Neural progenitor cell (in vitro differentiated cells): ENCODE measurements at regions not wholly inside any gene's neighbourhood (a gene's known extent, or its start where the extent isn't known, plus 50 kb on each side); places are given as distances from the start of the nearest gene placed in this dataset.

Experiments
- DNase-seq: peaks from one replicate; pipeline ENCODE4 v3.0.0-alpha.2; 2016; ENCODE audit warnings: low spot score
- H2AFZ ChIP-seq: fragments of 200-600 bp; sonication (generic); replicated peaks from 2 replicates; pipeline ENCODE4 v1.6.1; 2016; ENCODE audit warnings: antibody characterized with exemption
- H3F3A ChIP-seq: fragments of 200-600 bp; sonication (generic); 2 replicates; pipeline ENCODE4 v1.6.1; 2016; ENCODE audit warnings: antibody characterized with exemption, low read depth
- H3K27ac ChIP-seq: fragments of 200-600 bp; sonication (generic); 2 replicates; pipeline ENCODE4 v1.5.1; 2016; ENCODE audit warnings: mild to moderate bottlenecking
- H3K27me3 ChIP-seq: fragments of 200-600 bp; sonication (generic); 2 replicates; pipeline ENCODE4 v1.6.1; 2016; ENCODE audit warnings: mild to moderate bottlenecking, moderate library complexity
- H3K36me3 ChIP-seq: fragments of 200-600 bp; sonication (generic); 2 replicates; pipeline ENCODE4 v1.5.1; 2016
- H3K4me1 ChIP-seq: fragments of 200-600 bp; sonication (generic); 2 replicates; pipeline ENCODE4 v1.6.1; 2016; ENCODE audit warnings: mixed run types
- H3K4me2 ChIP-seq: fragments of 200-600 bp; sonication (generic); 2 replicates; pipeline ENCODE4 v1.6.1; 2016
- H3K4me3 ChIP-seq: fragments of 200-600 bp; sonication (generic); 2 replicates; pipeline ENCODE4 v1.5.1; 2016
- H3K79me2 ChIP-seq: fragments of 200-600 bp; sonication (generic); 2 replicates; pipeline ENCODE4 v1.6.1; 2016; ENCODE audit warnings: low read depth
- H3K9ac ChIP-seq: fragments of 200-600 bp; sonication (generic); 2 replicates; pipeline ENCODE4 v1.6.1; 2016
- H3K9me3 ChIP-seq: fragments of 200-600 bp; sonication (generic); 2 replicates; pipeline ENCODE4 v1.5.1; 2016; ENCODE audit warnings: low read depth
- H4K20me1 ChIP-seq: fragments of 200-600 bp; sonication (generic); 2 replicates; pipeline ENCODE4 v1.6.1; 2016; ENCODE audit warnings: low read depth
- H3K27ac Mint-ChIP-seq: 3 replicates; pipeline ENCODE4 v1.8.0; 2021; ENCODE audit warnings: mixed read lengths
- H3K27me3 Mint-ChIP-seq: 2 replicates; pipeline ENCODE4 v1.8.0; 2022; ENCODE audit warnings: low read depth, mild to moderate bottlenecking, inconsistent platforms, moderate library complexity, mixed read lengths; ENCODE audit not compliant: insufficient read depth
- H3K36me3 Mint-ChIP-seq: 3 replicates; pipeline ENCODE4 v1.8.0; 2021; ENCODE audit warnings: mixed read lengths
- H3K4me1 Mint-ChIP-seq: 3 replicates; pipeline ENCODE4 v1.8.0; 2021; ENCODE audit warnings: mixed read lengths
- H3K4me3 Mint-ChIP-seq: 3 replicates; pipeline ENCODE4 v1.8.0; 2021; ENCODE audit warnings: mild to moderate bottlenecking, moderate library complexity, mixed read lengths
- H3K9me3 Mint-ChIP-seq: 3 replicates; pipeline ENCODE4 v1.8.0; 2020; ENCODE audit warnings: mixed read lengths
- EZH2 ChIP-seq: fragments of 200-600 bp; sonication (generic); IDR thresholded peaks from 2 replicates; pipeline ENCODE4 v1.6.1; 2017; ENCODE audit warnings: antibody characterized with exemption, mild to moderate bottlenecking, moderate library complexity
- EZH2phosphoT487 ChIP-seq: fragments of 200-600 bp; sonication (generic); IDR thresholded peaks from 2 replicates; pipeline ENCODE4 v1.6.1; 2017; ENCODE audit warnings: antibody characterized with exemption
- TF ChIP-seq, protein P1 (sequence below): fragments of 200-600 bp; sonication (generic); IDR thresholded peaks from 2 replicates; pipeline ENCODE4 v1.5.1; 2017; ENCODE audit warnings: antibody characterized with exemption, mild to moderate bottlenecking

GRCh38 chr17:70796757-70797156 lies 627.4 kb downstream of the KCNJ2 start:
- Histone ChIP-seq H3K79me2 (no peaks in the 10 kb centered on the region), H3F3A (no peaks in the 10 kb centered on the region), H3K9ac (no peak overlapping the region), H4K20me1 (no peaks in the 10 kb centered on the region), H2AFZ (no peak overlapping the region), H3K4me1 (no peaks in the 10 kb centered on the region), H3K4me3 (no peak overlapping the region), H3K27ac (no peak overlapping the region), H3K9me3 (no peaks in the 10 kb centered on the region), H3K27me3 (no peaks in the 10 kb centered on the region), H3K36me3 (no peaks in the 10 kb centered on the region), H3K4me2 (no peak overlapping the region)
- Mint-ChIP-seq H3K9me3 (peaks cover 2% of the 10 kb centered on the region), H3K27ac (no peak overlapping the region), H3K4me3 (no peak overlapping the region), H3K4me1 (no peaks in the 10 kb centered on the region), H3K27me3 (peaks cover 2% of the 10 kb centered on the region), H3K36me3 (no peaks in the 10 kb centered on the region)
- TF ChIP-seq EZH2phosphoT487 (no peak), EZH2 (no peak)
- TF ChIP-seq, protein P1, sequence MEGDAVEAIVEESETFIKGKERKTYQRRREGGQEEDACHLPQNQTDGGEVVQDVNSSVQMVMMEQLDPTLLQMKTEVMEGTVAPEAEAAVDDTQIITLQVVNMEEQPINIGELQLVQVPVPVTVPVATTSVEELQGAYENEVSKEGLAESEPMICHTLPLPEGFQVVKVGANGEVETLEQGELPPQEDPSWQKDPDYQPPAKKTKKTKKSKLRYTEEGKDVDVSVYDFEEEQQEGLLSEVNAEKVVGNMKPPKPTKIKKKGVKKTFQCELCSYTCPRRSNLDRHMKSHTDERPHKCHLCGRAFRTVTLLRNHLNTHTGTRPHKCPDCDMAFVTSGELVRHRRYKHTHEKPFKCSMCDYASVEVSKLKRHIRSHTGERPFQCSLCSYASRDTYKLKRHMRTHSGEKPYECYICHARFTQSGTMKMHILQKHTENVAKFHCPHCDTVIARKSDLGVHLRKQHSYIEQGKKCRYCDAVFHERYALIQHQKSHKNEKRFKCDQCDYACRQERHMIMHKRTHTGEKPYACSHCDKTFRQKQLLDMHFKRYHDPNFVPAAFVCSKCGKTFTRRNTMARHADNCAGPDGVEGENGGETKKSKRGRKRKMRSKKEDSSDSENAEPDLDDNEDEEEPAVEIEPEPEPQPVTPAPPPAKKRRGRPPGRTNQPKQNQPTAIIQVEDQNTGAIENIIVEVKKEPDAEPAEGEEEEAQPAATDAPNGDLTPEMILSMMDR: no peak
- no peak for DNase-seq

- Histone ChIP-seq H4K20me1 (no peaks in the 10 kb centered on the region), H3K4me2 (no peak overlapping the region), H3K27me3 (no peaks in the 10 kb centered on the region), H3K79me2 (no peaks in the 10 kb centered on the region), H3K4me3 (no peak overlapping the region), H3K4me1 (no peaks in the 10 kb centered on the region), H3K36me3 (no peaks in the 10 kb centered on the region), H3K9me3 (no peaks in the 10 kb centered on the region), H3K9ac (no peak overlapping the region), H2AFZ (no peak overlapping the region), H3K27ac (no peak overlapping the region), H3F3A (no peaks in the 10 kb centered on the region)
- Mint-ChIP-seq H3K27ac (no peak overlapping the region), H3K4me3 (no peak overlapping the region), H3K9me3 (peaks cover 2% of the 10 kb centered on the region), H3K4me1 (no peaks in the 10 kb centered on the region), H3K36me3 (no peaks in the 10 kb centered on the region), H3K27me3 (peaks cover 2% of the 10 kb centered on the region)
- no peak for DNase-seq
- TF ChIP-seq, protein P1: no peak
- no peak for TF ChIP-seq EZH2
- no peak for TF ChIP-seq EZH2phosphoT487
Observed at GRCh38 chr17:70797166-70797565, 627.8 kb downstream of the KCNJ2 start.

DNA sequence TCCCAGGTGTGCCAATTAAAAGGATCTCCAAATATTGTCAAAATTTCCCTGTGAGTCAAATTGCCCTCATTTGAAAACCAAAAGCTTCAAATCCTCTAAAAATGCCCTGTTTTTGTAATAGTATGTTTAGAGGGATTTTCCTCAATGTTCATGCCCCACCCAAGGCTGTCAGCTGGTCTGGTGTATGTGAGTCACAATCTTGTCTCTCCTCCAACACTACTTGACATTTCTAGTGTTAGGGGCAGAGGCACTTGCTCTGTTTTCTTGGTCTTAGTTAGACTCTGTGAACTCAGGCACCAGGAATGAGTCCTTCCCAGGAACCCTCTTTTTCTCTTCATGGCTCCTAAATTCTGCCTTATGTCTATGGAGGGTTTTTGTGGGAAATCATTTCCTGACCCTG lies 634.8 kb downstream of the KCNJ2 start:
- Histone ChIP-seq H3K9me3 (no peaks in the 10 kb centered on the region), H2AFZ (no peak overlapping the region), H3K27me3 (no peaks in the 10 kb centered on the region), H3K4me1 (no peaks in the 10 kb centered on the region), H3K27ac (no peak overlapping the region), H3K4me2 (no peak overlapping the region), H3K79me2 (no peaks in the 10 kb centered on the region), H3K36me3 (no peaks in the 10 kb centered on the region), H3K4me3 (no peak overlapping the region), H3K9ac (no peak overlapping the region), H4K20me1 (no peaks in the 10 kb centered on the region), H3F3A (no peaks in the 10 kb centered on the region)
- Mint-ChIP-seq H3K9me3 (peaks cover 13% of the 10 kb centered on the region), H3K4me1 (no peaks in the 10 kb centered on the region), H3K27me3 (no peaks in the 10 kb centered on the region), H3K36me3 (no peaks in the 10 kb centered on the region), H3K4me3 (no peak overlapping the region), H3K27ac (no peak overlapping the region)
- DNase-seq: no peak
- TF ChIP-seq, protein P1: no peak
- no peak for TF ChIP-seq EZH2

- Mint-ChIP-seq H3K4me3 (no peak overlapping the region), H3K4me1 (no peaks in the 10 kb centered on the region), H3K36me3 (no peaks in the 10 kb centered on the region), H3K9me3 (peaks cover 7% of the 10 kb centered on the region), H3K27ac (no peak overlapping the region), H3K27me3 (no peaks in the 10 kb centered on the region)
- no peak overlapping the region for H3K4me2 ChIP-seq
- no peaks in the 10 kb centered on the region for H3F3A ChIP-seq
- no peaks in the 10 kb centered on the region for H3K27me3 ChIP-seq
- no peak overlapping the region for H2AFZ ChIP-seq
- no peak overlapping the region for H3K9ac ChIP-seq
- H3K9me3 ChIP-seq: no peaks in the 10 kb centered on the region
- no peaks in the 10 kb centered on the region for H3K36me3 ChIP-seq
- no peak overlapping the region for H3K27ac ChIP-seq
- H3K4me1 ChIP-seq: no peaks in the 10 kb centered on the region
- peak; percentile 5 for DNase-seq
- H3K79me2 ChIP-seq: no peaks in the 10 kb centered on the region
- H3K4me3 ChIP-seq: no peak overlapping the region
- H4K20me1 ChIP-seq: no peaks in the 10 kb centered on the region
- TF ChIP-seq EZH2: no peak
- TF ChIP-seq, protein P1: peak; percentile 48
Observed at GRCh38 chr17:70808596-70808995, 639.3 kb downstream of the KCNJ2 start.
